ENCODE measurements at regions not wholly inside any gene's neighbourhood (a gene's known extent, or its start where the extent isn't known, plus 50 kb on each side); places are given as distances from the start of the nearest gene placed in this dataset.

GRCh38 chr15:61393949-61394348, 164.8 kb upstream of the RORA start:
- no peak for ATAC-seq
- Histone ChIP-seq H3K79me2 (ENCODE audit: control insufficient read depth, insufficient read depth, low read length) (no peaks in the 10 kb centered on the region), H3K4me3 (no peak overlapping the region), H3K9me3 (replicated peaks; ENCODE audit: control insufficient read depth, insufficient read depth, low read depth, low read length) (no peaks in the 10 kb centered on the region), H2AFZ (ENCODE audit: low read depth, low read length) (no peak overlapping the region), H3K4me1 (replicated peaks in 1 of 2; ENCODE audit: control insufficient read depth in 2 of 2, insufficient read depth in 2 of 2, low read length in 2 of 2) (no peaks in the 10 kb centered on the region), H3K27me3 (ENCODE audit: control insufficient read depth in 2 of 2, insufficient read depth in 2 of 2, low read length in 2 of 2) (no peaks in the 10 kb centered on the region), H3K9ac (ENCODE audit: insufficient read depth in 1 of 2, low read depth in 2 of 2, low read length in 2 of 2) (no peak overlapping the region), H3K36me3 (ENCODE audit: control insufficient read depth, insufficient read depth, low read length) (no peaks in the 10 kb centered on the region), H3K9me1 (ENCODE audit: control insufficient read depth, insufficient read depth, low read length) (no peaks in the 10 kb centered on the region), H3K27ac (ENCODE audit: extremely low read depth, low read depth, low read length) (no peak overlapping the region), H3K4me2 (ENCODE audit: insufficient read depth, low read length) (no peak overlapping the region), H4K20me1 (replicated peaks; ENCODE audit: control insufficient read depth, insufficient read depth, low read length) (no peaks in the 10 kb centered on the region)
- 2% methylated on average over 3 of the region's 3 CpGs for WGBS (ENCODE audit: insufficient coverage, low coverage, missing lambda C conversion rate)
- CTCF ChIA-PET (ENCODE audit: low intra/inter-chr PET ratio) = no interaction called here
- no TSS peak for BruUV-seq (replicated peaks)
- TF ChIP-seq CBFA2T3 (IDR thresholded peaks at IDR 0.05) = no peak
- no peak for TF ChIP-seq SETDB1 (IDR thresholded peaks at IDR 0.05; ENCODE audit: low read length)
- no peak for TF ChIP-seq CXXC5 (CRISPR knock-in tag; IDR thresholded peaks at IDR 0.05)
- no peak for TF ChIP-seq ZBTB49 (CRISPR knock-in tag; IDR thresholded peaks at IDR 0.05; ENCODE audit: borderline replicate concordance)
- no peak for TF ChIP-seq SMC3 (conservative IDR thresholded peaks at IDR 0.05; ENCODE audit: insufficient read depth, low read depth, low read length)
- TF ChIP-seq TARDBP (IDR thresholded peaks at IDR 0.05) = no peak
- no peak for TF ChIP-seq HMGXB4 (CRISPR knock-in tag; IDR thresholded peaks at IDR 0.05)
- TF ChIP-seq RAD51 (IDR thresholded peaks at IDR 0.05; ENCODE audit: borderline replicate concordance, low read depth) = no peak
- in situ Hi-C loops (cut with MboI) (no loop called here), intact Hi-C loops (cut with micrococcal nuclease) (no loop called here)
- no peak for DNase-seq (ENCODE audit: extremely low read depth in 1 of 4, low spot score in 3 of 4)
- POLR2A ChIA-PET = interaction anchor here (0.6 kb wide), 1 partner anchor 608 kb away, joined by 3 read pairs; no protein-coding TSS in a partner anchor
- no peak for FAIRE-seq

All from K562 (cell line).